Stimulated activated CD8-positive, alpha-beta memory T cell treated with anti-CD3 and anti-CD28 coated beads, Interleukin-2, amount 100 ng/mL, for 48 hours (primary cell): ENCODE measurements at regions not wholly inside any gene's neighbourhood (a gene's known extent, or its start where the extent isn't known, plus 50 kb on each side); places are given as distances from the start of the nearest gene placed in this dataset.

Experiments
- DNase-seq, 2 donors: peaks; one replicate each; pipeline ENCODE4 v3.0.0-alpha.2; 2020; ENCODE audit warnings: low read depth in 2 of 2

DNA sequence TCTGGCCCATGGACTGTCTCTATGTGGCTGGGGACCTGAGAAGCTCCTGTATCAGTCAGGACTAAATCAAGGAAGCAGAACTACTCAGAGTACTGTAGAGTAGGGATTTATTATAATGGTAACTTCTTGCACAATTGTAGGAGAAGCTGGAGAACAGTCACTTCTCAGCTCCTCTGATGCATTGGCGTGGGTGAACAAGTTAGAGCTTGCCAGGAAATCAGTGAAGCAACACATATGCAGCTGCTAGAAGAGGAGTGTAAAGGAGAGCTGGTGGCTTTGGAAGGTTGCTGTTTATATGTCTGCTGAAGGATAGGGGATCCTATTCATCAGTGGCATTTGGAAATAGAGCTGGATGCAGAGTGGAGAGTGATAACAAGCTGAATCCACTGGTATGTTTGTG lies 215.5 kb upstream of the CWC22 start:
- no peak for DNase-seq

DNA sequence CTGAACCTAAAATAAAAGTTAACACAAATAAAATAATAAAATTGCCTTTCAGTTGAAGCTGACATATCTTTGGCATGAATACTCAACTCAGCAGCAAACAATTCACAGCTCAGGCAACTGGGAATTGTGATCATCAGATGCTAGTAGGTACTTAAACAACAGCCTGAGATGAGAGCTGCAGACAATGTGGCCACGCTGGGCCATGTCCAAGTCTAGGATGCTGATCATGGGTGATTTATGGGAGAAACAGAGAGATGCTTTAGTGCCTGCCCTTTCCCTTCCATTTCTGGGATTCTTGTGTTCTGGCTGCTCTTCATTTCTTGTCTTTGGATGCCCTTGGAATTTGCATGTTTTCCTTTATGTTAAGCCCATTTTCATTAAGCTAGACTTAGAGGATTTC lies 212.4 kb upstream of the CWC22 start:
- DNase-seq, result no peak

DNA sequence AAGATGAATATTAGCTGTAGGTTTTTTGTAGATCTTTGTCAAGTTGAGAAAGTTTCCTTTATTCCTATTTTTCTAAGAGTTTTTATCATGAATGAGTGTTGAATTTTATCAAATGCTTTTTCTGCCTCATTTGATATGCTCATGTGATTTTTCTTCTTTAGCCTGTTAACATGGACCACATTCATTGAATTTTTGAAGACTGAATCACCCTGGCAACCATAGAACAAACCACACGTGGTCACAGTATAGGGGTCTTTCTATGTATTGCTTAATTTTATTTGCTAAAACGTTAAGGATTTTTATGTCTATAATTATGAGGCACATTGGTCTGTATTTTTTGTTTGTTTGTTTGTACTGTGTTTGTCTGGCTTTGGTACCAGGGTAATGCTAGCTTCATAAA lies 201.7 kb upstream of the CWC22 start:
- DNase-seq, result no peak

DNA sequence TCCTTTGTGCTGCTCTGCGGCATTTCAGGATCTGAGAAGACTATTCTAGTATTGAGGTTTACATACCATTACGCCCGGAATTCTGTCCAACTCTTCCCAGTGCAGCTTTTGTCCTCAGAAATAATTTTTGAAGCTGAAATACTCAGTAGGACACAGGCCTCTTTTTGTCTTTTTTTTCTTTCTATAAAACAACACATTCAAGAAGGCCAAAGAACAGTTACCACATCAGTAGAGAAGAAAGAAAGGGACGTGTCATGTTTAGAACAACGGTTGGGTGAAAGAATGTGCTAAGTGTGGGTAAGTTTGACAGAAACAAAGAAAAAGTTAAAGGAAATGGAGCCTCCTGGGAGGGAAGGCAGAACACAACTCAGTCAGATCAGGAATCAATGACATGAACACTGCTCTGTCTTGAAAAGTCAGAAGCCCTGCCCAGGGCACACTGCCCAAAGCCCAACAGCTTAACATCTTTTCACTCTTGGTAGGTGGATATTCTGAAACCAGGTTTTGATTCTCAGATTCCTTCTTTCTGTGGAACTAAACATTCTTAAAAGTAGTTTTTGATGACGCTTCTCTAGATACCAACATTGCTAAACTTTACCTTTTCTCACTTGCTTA lies 198.6 kb upstream of the CWC22 start:
- no peak for DNase-seq

DNA sequence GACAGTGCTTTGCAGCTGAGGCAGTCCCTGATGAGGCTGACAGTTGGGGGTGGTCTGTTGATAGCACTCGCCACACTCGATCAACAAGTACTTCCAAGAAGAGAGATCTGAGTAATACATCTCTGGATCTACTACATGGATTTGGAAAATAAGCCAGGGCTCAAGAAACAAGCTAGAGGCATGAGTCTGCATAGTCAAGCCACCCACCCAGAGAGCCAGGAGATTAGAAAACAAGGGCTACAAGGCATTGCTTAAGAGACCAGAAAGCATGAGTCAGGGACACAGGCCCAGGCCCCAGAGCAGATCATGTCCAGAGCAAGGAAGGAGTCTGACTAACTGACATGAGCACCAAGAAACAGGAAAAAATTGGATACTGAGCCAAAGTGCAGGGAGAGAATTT lies 196.9 kb upstream of the CWC22 start:
- DNase-seq, result no peak

DNA sequence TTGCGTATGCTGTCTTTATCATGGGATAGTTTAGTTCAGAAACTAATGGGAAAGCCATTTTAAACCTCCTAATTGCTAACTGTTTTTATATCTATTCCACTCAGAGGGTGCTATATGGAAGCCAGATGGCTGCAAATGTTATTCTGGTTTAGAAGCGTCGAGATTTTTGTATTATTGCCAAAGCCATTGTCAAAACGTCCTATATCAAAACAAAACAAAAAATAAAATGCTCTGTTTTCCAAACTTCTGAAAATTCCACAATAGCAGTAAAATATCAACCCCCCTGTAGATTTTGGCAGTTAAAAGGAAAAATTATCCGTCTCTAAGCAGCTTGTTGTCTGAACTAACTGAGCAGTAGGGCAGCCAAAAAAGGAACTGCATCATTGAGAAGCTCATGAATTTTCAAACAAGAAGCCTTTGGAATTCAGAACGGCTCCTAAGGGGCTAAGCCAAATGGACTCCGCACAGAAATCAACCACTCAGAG lies 195.4 kb upstream of the CWC22 start:
- DNase-seq, result no peak

DNA sequence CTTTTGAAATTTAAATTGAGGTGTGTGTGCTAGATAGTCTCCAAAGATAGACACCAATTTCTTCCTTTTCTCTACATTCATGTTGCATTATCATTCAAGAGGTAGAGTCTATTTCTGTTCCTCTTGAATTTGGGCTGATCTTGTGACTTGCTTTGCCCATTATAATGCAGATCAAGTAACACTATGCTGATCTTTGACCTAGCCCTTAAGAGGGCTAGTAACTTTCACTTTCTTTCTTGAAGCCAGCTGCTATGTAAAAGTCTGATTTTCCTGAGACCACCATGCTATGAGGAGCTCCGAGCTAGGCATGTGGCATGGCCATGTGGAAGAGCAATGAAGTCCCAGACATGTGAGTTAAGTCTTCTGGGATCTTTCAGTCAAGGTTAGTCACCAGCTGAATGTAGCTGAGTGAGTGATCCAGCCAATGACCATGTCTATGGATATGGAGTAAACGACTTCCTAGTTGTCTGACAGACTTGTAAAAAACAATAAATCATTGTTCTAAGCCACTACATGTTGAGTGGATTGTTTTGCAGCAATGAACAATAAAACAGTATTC lies 189.4 kb upstream of the CWC22 start:
- no peak for DNase-seq

DNA sequence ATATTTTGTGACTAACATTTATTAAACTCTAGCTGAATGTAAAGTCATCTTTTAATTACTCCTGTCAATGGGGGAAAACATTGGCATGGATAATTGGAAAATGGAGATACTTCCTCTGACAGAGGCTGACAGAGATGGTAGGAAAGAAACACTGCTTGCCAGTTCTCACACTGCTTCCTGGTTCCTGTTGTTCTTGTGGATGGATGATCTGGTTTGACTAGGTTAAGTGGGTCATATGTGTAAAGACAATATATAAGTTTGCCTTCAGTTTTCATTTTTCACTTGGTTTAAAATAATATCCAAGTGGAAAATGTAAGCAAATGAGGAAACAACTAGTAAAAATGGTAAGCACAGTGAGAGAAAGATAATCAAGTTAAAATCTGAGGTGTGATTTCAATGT lies 188.8 kb upstream of the CWC22 start:
- DNase-seq, result no peak

DNA sequence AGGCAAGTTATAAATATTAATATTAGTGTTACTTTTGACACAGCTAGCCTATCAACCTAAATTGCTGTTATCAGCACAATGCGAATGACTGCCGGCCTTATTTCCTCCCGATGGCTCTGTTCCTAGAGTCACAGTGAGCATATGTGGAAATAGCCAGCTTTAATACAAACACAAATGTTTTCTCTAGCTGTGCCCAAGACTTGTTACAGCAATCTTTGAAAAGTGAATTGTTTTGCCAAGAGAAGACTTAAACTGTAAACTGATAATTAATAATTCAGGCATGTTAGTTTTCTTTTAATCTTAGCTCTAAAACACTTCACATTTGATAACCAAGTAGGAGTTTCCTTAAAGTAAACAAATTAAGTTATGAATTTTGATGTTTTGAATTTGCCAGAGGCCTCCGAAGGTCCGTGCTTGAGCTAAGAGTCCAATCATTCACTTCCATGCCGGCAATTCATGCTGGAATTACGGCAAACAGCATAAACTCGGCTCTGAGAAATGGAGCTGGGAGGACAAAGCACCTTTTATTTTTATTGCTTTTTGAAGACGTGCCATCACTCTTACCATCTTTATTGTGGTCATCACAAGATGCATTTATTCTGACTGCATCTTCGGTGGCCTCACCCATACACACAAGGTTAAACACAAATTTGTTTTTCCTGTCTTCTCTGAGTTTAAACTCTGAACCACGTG lies 184.5 kb upstream of the CWC22 start:
- no peak for DNase-seq

DNA sequence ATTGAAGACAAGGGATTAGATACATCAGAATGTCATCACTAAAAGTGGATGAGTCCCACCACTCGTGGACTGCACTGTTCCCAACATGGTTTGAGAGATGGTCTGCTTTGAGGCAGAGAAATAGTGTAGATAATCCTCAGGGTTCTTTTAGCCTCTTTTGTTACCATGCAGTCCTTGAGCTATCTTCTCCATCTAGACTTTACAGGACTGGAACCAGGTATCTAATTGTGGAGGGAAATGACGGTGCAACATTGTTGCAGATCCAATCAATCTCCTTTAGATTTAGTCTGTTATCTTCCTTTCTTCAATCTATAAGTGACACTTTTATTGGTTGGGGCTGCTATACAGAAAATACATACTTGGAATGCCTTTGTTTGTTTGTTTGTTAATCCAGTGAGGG lies 183.8 kb upstream of the CWC22 start:
- no peak for DNase-seq

DNA sequence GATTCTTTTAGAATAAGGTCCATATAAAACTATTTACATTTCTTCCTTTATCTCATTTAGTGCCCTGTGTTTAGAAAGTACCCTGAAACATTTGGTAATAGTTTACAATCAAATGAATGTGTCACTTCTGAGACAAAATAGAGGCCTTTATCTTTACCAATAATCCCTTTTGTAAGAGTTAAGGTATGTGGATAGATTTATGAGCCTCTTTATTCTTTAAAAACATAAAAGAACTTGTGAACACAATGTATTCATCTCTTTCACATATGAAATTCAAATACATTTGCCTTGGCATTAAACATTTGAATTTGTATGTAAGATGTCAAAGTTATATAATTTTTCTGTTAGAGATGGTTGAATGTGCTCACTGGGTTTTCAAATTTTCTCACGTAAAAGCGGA lies 180.5 kb upstream of the CWC22 start:
- DNase-seq, result no peak

DNA sequence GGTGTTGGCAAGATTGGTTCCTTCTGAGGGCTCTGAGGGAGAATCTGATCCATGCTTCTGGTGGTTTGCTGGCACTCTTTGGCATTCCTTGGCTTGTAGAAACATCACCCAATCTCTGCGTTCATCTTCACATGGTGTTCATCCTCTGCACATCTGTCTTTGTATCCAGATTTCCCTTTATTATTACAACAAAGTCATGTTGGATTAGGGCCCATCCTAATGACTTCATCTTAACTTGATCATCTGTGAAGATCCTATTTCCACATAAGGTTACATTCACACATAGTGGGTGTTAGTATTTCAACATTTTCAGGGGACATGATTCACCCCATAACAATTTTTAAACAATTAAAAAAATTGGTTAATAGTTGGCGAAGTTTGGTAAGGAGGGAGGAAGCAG lies 177.4 kb upstream of the CWC22 start:
- no peak for DNase-seq

DNA sequence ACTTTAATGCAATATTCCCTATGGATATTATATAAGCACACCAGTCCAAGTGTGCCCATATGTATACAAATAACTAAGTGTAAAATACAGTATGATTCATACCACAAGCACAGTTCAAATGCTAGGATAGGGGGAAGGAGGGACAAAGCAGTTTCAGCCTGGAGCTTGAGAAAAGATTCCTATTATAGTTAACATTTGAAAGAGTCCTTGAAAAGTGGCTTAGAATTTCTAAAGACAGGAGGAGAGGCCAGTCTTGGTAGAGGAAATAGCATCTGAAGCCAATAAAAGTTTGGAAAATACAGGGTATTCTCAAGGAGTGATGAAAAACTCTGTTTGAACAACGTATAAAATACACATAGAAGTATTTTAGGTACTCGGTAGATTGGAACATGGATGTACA lies 173.4 kb upstream of the CWC22 start:
- no peak for DNase-seq

DNA sequence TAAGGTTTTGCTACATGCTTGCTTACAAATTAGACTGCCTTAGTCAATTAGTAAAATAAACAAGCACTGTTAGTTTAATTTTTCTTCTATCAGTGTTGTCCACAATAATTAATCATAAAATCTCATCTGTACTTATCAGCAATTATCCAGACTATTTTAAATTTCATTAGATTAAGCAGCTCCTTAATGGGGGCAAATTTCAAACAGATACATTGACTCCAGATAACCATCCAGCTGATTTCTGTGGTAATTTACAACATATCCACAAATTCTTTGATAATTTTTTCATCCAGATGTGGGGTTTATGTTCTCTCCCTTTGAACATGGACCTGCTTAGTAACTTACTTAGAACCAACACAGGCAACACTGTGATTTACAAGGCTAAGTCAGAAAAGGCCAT lies 170.4 kb upstream of the CWC22 start:
- DNase-seq, result no peak

DNA sequence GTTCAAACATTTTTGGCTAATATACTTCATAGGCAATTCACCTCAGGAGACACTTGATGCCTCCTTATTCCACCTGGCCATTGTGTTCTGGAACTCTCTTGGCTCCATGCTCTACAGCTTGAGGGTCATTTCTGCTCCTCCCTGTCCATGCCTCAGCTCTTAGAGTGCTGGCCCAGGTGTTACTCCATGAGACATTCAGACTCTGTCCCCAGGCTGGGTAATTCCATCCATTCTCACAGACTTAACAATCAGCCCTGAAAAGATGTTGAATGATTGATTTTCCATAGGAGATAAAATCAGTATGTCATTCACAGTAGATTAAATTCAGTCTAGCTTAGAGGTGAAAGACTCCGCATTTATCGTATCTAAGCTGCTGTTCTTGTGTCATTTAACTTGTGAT lies 168.6 kb upstream of the CWC22 start:
- no peak for DNase-seq

DNA sequence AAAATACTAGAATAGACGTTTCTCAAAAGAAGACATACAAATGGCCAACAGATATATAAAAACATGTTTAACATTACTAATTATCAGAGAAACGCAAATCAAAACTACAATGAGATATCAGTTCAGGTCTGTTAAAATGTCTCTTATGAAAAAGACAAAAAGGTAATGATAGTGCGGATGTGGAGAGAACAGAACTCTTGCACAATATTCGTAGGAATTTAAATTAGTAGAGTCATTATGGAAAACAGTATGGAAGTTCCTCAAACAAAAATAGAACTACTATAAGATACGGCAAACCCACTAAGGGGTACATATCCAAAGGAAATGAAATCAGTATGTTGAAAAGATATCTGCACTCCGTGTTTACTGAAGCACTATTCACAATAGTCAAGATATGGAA lies 167.5 kb upstream of the CWC22 start:
- DNase-seq, result no peak

DNA sequence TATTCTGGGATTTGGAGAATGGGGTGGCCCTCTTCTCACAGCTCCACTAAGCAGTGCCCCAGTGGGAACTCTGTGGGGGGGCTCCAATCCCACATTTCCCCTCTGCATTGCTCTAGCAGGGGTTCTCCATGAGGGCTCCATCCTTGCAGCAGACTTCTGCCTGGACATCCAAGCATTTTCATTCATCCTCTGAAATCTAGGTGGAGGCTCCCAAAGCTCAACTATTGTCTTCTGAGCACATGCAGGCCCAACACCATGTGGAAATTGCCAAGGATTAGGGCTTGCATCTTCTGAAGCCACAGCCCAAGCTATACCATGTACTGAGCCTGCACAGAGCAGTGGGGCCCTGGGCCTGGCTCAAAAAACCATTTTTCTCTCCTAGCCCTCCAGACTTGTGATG lies 162.4 kb upstream of the CWC22 start:
- no peak for DNase-seq

DNA sequence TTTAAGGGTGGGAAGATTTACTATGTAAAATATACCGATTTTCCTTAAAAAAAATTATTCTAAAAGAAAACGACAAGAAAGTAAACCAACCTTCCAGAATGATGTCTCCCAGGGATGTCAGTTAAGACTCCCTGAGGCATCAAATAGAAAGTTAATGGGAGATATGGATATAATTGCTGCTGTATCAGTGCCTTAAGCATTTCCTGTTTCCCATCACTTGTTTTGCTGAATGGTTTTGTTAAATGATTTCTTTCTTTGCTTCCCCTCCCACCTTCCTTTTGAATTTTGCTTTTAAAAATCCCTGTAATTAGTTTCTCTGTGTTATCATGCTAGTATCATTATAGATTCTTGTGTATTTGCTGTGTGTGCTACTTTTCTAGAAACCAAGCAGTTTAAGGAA lies 154.3 kb upstream of the CWC22 start:
- no peak for DNase-seq

DNA sequence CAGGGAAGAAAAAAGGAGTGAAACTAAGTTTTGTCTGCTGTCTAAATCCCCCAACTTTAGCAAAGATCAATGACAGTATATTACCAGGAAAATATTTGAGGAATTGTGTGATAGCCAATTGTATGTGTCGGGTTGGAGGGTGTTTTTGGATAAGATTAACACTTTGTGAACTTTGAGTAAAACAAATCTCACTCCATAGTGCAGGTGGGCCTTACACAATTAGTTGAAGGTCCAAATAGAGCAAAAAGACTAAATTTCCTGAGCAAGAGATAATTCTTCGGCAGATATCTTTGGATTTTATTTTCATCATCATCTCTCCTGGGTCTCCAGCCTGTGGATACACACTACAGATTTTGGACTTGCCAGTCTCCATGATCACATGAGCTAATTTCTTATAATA lies 152.8 kb upstream of the CWC22 start:
- no peak for DNase-seq

DNA sequence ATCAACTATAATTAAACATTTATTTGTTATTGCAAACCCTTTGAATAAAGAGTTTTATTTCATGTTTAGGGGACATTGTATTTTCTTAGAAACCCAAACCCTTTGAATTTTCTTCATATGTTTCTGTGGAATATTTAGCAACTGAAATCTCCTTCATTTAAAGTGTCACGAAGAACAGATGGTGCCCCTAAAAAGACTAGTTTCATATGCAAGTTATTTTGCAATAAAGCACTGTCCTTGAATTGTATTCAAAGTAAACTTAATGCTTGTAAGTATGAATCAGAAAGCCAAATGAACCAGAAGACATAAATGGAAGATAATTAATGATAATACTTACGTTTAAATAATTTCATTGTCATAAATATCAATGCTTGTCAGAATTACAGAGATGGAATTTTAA lies 151.9 kb upstream of the CWC22 start:
- no peak for DNase-seq

DNA sequence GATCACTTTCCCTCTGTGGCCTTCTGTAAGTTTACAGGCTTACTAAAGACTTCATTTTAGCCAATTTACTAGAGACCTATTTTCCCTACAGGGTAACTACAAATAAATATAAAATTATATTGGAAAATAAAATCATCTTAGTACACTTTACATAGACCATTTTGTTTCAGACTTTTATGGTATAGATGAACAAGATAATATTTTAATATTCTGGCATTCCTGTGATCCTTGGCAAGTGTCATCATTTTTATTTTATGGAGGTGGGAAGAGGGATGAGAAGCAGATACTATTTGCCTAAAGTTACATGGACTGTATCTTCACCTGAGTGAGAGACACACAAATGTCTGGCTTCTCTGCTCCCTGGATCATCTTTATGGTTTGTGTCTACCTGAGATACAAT lies 149.6 kb upstream of the CWC22 start:
- DNase-seq, result no peak

DNA sequence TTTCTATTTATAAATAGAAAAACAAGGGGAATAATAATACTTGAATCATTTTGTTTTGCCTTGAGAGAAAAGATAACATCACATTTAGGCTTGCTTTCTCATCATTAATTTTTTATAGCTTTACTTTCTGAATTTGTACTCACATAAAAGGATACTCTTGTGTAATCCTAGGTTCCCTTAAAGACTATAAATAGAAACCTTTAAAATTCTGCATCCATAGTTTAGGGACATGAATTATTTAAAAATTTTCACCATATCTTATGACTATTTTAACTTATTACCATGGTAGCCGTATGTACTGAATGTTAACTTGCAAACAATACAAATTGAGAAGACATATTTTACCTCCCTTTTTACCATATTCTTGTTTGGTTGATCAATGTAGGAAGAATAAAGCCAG lies 143.5 kb upstream of the CWC22 start:
- DNase-seq, result no peak

DNA sequence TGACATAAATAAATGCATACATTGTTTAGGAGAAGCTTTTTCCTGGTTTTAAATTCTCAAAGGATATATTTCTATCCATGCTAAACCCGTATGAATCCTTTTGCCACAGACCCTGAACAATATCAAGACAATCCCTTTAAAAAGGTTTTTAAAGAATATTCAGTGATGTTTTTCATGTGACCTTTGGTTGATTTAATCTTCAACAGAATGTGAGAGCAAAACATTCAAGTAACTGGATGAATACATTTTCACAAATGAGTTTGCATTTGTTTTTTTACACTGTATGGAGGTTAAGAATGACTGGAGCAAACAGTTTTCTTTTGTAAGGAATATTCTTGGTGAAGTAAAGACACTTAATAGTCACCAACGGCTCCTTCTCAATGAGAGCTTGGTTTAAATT lies 139.4 kb upstream of the CWC22 start:
- no peak for DNase-seq

DNA sequence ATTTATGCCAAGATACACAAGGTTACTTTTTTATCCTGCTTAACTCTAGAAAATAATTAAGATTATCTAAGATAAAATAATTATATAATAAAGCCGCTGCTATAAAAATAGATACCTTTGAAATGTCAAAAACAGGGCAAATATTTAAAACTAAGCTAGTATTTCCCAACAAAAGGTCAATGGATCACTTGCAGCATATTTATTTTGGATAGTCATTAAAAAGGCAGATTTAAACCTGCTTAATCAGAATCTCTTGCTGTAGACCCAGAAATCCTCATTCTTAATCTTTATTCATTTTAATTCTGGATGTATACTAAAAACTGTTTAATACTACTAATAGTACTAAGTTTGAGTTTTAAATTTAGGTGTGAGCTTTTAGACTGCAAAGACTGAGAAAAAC lies 139.0 kb upstream of the CWC22 start:
- no peak for DNase-seq
